ENCODE measurements at regions not wholly inside any gene's neighbourhood (a gene's known extent, or its start where the extent isn't known, plus 50 kb on each side); places are given as distances from the start of the nearest gene placed in this dataset.

DNA sequence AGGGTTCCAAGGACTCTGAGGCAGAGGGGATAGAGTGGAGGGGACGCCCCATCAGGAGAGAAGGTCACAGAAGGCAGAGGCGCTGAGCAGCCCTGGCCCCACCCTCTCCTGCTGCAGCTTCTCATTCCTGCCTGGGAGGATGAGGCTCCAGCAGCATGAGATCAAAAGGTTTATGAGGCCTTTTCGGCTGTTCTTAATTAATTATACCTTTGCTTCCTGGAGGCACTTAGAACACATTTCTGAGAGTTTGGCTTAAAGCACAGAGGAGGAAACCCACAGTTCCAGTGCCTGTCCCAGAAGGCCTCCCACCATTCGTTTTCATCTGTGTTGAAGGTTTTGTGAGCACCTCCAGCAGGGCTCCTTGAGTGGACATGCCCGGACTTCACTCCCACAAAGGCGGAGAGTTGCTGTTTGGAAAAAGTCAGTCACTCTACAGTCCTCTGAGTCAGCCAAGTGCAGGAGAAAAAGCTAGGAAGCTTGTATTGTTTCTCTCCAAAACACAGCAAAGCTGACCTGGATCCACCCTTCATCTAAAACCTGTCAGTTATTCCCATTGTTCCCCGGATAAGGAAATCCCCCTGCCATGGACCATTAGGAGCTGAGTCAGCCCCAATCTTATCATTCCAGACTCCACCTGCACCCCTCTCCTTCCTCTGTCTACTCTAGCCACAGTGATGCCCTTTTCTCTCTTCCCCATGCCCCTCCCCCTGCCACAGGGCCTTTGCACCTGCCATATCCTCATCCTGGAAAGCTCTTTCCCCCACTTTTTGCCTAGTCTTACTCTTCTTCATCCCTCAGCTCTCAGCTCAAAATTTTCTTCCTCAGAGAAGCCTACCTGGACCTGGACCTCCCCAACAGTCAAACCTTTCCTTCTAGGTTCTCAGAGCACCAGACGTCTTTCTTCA, 276.8 kb downstream of the FBXW7 start:
- TF ChIP-seq, protein P1, sequence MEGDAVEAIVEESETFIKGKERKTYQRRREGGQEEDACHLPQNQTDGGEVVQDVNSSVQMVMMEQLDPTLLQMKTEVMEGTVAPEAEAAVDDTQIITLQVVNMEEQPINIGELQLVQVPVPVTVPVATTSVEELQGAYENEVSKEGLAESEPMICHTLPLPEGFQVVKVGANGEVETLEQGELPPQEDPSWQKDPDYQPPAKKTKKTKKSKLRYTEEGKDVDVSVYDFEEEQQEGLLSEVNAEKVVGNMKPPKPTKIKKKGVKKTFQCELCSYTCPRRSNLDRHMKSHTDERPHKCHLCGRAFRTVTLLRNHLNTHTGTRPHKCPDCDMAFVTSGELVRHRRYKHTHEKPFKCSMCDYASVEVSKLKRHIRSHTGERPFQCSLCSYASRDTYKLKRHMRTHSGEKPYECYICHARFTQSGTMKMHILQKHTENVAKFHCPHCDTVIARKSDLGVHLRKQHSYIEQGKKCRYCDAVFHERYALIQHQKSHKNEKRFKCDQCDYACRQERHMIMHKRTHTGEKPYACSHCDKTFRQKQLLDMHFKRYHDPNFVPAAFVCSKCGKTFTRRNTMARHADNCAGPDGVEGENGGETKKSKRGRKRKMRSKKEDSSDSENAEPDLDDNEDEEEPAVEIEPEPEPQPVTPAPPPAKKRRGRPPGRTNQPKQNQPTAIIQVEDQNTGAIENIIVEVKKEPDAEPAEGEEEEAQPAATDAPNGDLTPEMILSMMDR (IDR thresholded peaks at IDR 0.05; ENCODE audit: insufficient read depth, low read length): no peak
- H3K4me3 ChIP-seq (ENCODE audit: low read depth, low read length): no peak overlapping the region
- peak; percentile 93 for DNase-seq (ENCODE audit: low read depth)

DNA sequence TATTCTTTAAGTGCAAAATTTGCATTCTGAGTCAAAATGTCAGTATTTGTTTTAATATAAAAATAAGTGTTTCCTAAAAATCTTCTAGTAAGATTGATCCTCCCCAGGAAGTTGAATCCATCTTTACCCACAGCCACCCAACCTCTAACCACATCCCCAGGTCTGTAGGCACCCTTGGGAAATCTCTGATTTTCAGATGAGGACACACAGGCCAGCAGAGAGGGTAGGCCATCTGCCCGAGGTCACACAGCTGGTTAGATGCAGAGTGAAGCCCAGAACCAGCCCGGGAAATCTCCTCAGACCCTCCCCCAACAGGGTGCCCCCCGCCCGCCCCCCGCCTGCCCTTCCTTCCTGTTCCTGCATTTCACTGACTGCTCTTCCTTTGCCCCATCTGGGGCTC, 277.5 kb downstream of the FBXW7 start:
- TF ChIP-seq, protein P1 (IDR thresholded peaks at IDR 0.05; ENCODE audit: insufficient read depth, low read length): no peak
- no peak for DNase-seq (ENCODE audit: low read depth)
- no peak overlapping the region for H3K4me3 ChIP-seq (ENCODE audit: low read depth, low read length)

DNA sequence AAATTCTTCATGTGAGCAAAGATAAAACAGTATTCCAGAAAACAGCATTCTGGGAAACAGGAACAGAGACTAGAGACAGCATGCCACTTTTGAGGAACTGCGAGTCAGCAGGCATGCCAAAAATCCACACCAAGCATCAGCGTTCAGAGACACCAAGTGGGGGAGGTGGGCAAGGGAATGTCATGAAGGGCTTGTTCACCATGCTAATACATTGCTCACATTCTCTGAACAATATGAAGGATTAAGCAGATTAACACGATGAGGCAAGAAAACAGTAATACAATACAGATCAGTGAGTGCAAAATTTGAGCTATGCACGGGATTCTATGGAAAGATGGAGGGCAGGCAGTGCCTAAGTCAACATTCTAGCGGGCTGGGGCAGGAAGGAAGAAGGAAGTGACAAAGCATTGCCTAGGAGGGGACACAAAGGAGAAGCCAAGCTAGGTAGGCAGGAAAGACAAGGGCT, 278.3 kb downstream of the FBXW7 start:
- TF ChIP-seq, protein P1 (IDR thresholded peaks at IDR 0.05; ENCODE audit: insufficient read depth, low read length): no peak
- DNase-seq (ENCODE audit: low read depth): peak; percentile 75

DNA sequence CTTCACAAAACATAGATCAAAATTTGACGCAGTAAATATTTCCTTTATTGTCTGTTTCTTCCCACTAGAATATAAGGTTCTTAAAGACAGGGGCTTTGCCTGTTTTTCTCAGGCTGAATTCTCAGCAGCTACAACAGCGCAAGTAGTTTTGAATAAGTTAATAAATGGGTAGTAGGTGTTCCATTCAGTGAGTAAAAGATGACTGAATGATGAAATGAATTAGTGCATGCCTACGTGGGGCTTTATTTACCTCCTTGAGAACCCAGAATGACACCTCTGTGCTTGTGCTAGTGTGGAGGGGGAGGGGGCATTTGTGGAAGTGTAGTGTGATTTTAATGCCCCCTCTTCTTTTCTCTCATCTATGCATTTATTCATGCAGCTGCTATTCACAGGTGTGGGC, 278.9 kb downstream of the FBXW7 start:
- TF ChIP-seq, protein P1 (IDR thresholded peaks at IDR 0.05; ENCODE audit: insufficient read depth, low read length): no peak
- no peak for DNase-seq (ENCODE audit: low read depth)
- H3K4me3 ChIP-seq (ENCODE audit: low read depth, low read length): no peak overlapping the region

More for the DNA sequence above, 278.3 kb downstream of the FBXW7 start:
- no peak overlapping the region for H3K4me3 ChIP-seq (ENCODE audit: low read depth, low read length)

DNA sequence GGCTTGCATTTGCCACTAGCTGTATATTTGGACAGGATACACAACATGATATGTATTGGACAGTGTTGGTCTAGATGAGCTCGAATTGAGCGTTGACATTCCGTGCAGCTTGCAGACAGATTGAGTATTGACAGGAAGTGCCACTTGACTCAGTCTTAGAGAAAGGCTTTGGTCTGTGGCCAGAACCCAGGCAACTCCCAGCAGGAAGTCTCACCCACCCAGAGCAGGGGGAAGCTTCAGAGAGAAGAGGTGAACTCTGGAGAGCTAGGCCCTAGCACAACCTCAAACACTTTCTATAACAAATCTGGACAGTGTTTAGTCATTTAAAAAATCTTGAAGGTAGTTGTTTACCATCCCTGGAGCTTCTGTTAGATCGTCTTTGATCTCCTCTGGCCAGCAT, 280.5 kb downstream of the FBXW7 start:
- TF ChIP-seq, protein P1 (IDR thresholded peaks at IDR 0.05; ENCODE audit: insufficient read depth, low read length): no peak
- DNase-seq (ENCODE audit: low read depth): no peak
- H3K4me3 ChIP-seq (ENCODE audit: low read depth, low read length): no peak overlapping the region

DNA sequence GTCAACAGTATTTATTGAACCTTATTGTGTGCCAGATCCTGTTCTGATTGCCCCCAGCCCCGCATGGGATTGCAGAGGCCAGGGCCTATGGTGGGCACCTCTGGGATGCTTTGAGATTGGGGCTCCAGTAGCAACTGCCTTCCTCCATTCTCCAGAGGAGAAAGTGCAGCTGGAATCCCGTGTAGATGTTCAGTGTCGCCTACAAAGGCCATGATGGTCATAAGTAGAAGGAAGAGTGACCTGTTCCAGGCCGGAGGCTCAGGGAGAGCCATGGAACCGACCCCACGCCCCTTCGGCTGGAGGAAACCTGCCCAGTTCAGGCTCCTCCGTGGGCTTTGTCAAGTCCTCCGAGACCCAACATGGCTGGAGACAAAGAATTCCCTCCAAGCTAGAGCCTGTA, 287.5 kb downstream of the FBXW7 start:
- DNase-seq (ENCODE audit: low read depth): no peak
- H3K4me3 ChIP-seq (ENCODE audit: low read depth, low read length): no peak overlapping the region
- TF ChIP-seq, protein P1 (IDR thresholded peaks at IDR 0.05; ENCODE audit: insufficient read depth, low read length): no peak
